ENCODE measurements at regions not wholly inside any gene's neighbourhood (a gene's known extent, or its start where the extent isn't known, plus 50 kb on each side); places are given as distances from the start of the nearest gene placed in this dataset.

GRCh38 chr5:103463261-103463660, 99.3 kb downstream of the NUDT12 start:
- Histone ChIP-seq H3K9me3 (no peaks in the 10 kb centered on the region), H3K36me3 (no peaks in the 10 kb centered on the region), H3K4me1 (ENCODE audit: insufficient read depth) (no peaks in the 10 kb centered on the region), H3K4me3 (no peak overlapping the region), H3K27me3 (no peaks in the 10 kb centered on the region), H3K27ac (no peak overlapping the region)
- intact Hi-C loops (cut with DNase I), result no loop called here
- no peak for DNase-seq
- WGBS, 3 donors, result 71 to 72% (median 71%) methylated on average over 5 of the region's 5 CpGs
- TF ChIP-seq EP300 (IDR thresholded peaks at IDR 0.05), result no peak
- no peak for TF ChIP-seq POLR2A (IDR thresholded peaks at IDR 0.05)
- no peak for TF ChIP-seq CTCF (IDR thresholded peaks at IDR 0.05)

GRCh38 chr5:103461243-103461642, 101.3 kb downstream of the NUDT12 start:
- DNase-seq, result no peak
- 2 to 13% (median 7%) methylated on average over 1 of the region's 1 CpG for WGBS, 3 donors
- Histone ChIP-seq H3K4me3 (no peak overlapping the region), H3K36me3 (no peaks in the 10 kb centered on the region), H3K4me1 (ENCODE audit: insufficient read depth) (no peaks in the 10 kb centered on the region), H3K27ac (no peak overlapping the region), H3K27me3 (no peaks in the 10 kb centered on the region), H3K9me3 (no peaks in the 10 kb centered on the region)
- TF ChIP-seq CTCF (IDR thresholded peaks at IDR 0.05), result no peak
- intact Hi-C loops (cut with DNase I), result no loop called here

- Histone ChIP-seq H3K27ac (no peak overlapping the region), H3K9me3 (no peaks in the 10 kb centered on the region), H3K4me1 (ENCODE audit: insufficient read depth) (no peaks in the 10 kb centered on the region), H3K27me3 (no peaks in the 10 kb centered on the region), H3K36me3 (no peaks in the 10 kb centered on the region), H3K4me3 (no peak overlapping the region)
- TF ChIP-seq EP300 (IDR thresholded peaks at IDR 0.05), result no peak
- TF ChIP-seq CTCF (IDR thresholded peaks at IDR 0.05), result no peak
- TF ChIP-seq POLR2A (IDR thresholded peaks at IDR 0.05), result no peak
- WGBS, 3 donors, result 77 to 84% (median 84%) methylated on average over 3 of the region's 3 CpGs
- no peak for DNase-seq
- intact Hi-C loops (cut with DNase I), result no loop called here
Measured at GRCh38 chr5:103458497-103459040, 104.0 kb downstream of the NUDT12 start.

GRCh38 chr5:103456476-103456875, 106.1 kb downstream of the NUDT12 start:
- TF ChIP-seq POLR2A (IDR thresholded peaks at IDR 0.05) (no peak), EP300 (IDR thresholded peaks at IDR 0.05) (no peak), CTCF (IDR thresholded peaks at IDR 0.05) (no peak)
- intact Hi-C loops (cut with DNase I), result no loop called here
- H3K27ac ChIP-seq, result no peak overlapping the region
- H3K36me3 ChIP-seq, result no peaks in the 10 kb centered on the region
- H3K9me3 ChIP-seq, result no peaks in the 10 kb centered on the region
- WGBS, 3 donors, result 89 to 95% (median 90%) methylated on average over 2 of the region's 2 CpGs
- H3K4me1 ChIP-seq (ENCODE audit: insufficient read depth), result no peaks in the 10 kb centered on the region
- H3K4me3 ChIP-seq, result no peak overlapping the region
- DNase-seq, result no peak
- H3K27me3 ChIP-seq, result no peaks in the 10 kb centered on the region
